HG03103 (cell line): ENCODE measurements at regions not wholly inside any gene's neighbourhood (a gene's known extent, or its start where the extent isn't known, plus 50 kb on each side); places are given as distances from the start of the nearest gene placed in this dataset.

Source experiments
- ATAC-seq: cut with Tn5 transposase; IDR thresholded peaks from one replicate; pipeline ENCODE4 v1.9.1; 2021; ENCODE audit warnings: low read depth; ENCODE audit not compliant: unreplicated experiment

DNA sequence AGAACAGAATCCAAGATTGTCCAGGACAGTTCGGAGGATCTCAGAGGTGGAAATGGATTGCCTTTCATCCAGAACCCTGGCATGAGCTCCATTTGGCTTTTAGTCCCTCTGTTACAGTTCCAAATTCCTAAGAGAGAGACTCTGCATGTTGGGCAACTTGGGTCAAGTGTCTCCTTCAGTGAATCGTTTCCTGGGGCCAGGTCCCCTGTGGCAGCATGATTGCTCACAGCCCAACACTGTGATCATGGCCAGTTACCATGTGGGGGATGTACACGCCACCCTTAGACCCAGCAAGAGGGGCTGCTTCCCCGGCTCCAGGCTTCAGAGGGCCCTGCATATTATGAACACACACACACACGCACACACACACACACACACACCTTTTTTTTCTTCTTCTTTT lies 118.6 kb upstream of the GLI2 start:
- ATAC-seq = no peak

DNA sequence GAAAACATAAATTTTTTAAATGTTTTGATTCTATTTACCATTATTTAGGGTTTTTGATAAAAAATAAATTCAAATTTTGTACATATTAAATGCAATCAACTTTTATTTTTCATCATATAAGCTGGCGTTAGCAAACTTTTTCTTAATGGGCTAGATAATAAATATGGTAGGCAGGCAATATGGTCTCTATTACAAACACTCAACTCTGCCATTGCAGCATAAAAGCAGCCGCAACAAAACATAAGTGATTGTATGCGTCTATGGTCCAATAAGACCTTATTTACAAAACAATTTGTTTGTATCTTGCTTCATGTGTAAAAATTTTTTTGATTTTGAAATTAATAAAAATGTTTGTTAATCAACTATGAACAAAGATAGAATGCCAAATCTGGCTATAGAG lies 116.8 kb upstream of the GLI2 start:
- no peak for ATAC-seq

DNA sequence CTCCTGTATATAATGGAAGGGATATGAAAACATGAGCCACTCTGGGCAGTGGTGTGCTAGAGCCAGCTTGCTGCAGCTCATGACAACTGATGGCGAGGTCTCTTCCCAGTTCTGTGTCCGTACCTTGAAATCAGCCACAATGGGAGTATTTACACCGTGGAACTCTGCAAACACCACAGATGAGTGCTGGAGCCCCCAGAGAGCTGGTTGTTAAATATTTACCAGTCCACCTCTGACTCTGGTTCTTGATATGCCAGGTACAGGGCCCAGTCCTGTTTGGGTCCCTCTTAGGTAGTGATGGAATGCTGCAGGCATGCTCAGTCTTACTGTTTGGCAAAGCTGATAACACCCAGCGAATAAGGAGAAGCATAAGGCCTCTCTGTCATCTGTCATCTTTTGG lies 116.1 kb upstream of the GLI2 start:
- no peak for ATAC-seq

- ATAC-seq = no peak
Measured at GRCh38 chr2:120620025-120620793, 115.5 kb upstream of the GLI2 start.

DNA sequence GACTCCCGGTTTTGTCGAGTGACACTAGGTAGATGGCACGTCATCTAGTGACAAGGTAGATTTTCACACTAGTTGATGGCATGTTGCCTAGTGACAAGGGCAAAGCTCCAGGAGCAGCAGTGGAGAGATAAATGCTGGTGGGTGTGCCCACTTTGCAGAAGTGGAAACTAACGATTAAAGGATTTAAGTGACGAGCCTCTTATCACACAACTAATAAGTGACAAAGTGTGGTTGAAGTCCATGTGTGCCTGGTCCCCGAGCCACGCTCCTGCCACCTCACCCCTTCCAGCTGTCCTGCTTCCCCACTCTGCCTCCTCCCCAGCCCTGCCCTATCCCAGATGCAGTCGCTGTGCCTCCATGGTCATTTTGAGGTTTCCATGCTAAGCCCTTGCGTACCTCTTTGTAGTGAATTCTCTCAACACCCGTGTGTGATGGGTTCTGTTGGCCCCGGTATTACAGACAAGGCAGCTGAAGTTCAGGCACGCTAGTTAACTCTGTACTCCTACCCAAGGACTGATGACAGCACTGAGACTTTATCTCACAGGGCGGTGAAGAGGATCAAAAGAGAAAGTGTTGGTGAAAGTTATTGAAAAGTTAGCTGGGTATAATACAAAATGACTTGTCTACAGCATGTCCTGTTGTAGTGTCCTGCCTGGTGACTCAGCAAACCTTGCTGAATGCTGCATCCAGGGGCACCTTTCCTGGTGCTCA lies 113.4 kb upstream of the GLI2 start:
- ATAC-seq = no peak

DNA sequence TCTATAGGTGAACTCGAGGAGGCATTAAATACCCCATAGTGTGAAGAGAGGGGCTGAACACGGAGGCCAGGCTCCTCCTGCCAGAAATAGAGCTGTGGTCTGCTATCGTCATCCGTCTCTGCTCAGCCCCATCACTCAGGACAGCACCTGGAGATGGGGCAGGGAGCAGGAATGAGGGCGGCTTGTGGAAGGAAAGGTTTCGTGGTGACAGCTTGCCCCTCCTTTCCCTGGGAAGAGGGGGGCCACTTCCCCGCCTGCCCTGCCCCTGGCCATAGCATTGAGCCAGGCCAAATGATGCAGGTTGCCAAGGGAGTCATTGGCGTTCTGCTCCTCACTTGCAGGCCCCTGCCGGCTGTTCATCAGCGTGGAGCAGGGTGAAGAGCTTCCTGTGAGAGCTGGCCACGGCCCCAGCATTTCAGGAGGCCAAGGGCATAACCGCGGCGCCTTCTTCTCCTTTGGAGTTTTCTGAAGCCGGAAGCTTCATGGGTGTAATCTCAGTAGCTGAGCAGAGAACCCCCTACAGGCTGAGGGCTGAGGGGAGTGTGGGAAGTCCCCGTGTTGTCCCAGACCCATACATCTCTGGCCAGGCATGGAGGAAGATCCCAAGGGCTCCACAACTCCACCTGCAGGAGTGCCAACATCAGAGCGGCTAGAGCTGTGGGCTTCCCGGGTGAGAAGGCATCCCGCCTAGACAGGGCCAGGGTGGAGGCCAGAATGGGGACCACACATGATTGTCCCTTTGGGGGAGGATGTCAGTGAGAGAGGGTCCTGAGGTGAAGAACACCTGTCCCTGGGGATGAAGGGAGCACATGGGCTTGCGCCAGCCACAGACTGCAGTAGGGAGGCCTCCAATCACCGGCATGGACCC lies 112.5 kb upstream of the GLI2 start:
- ATAC-seq = no peak

DNA sequence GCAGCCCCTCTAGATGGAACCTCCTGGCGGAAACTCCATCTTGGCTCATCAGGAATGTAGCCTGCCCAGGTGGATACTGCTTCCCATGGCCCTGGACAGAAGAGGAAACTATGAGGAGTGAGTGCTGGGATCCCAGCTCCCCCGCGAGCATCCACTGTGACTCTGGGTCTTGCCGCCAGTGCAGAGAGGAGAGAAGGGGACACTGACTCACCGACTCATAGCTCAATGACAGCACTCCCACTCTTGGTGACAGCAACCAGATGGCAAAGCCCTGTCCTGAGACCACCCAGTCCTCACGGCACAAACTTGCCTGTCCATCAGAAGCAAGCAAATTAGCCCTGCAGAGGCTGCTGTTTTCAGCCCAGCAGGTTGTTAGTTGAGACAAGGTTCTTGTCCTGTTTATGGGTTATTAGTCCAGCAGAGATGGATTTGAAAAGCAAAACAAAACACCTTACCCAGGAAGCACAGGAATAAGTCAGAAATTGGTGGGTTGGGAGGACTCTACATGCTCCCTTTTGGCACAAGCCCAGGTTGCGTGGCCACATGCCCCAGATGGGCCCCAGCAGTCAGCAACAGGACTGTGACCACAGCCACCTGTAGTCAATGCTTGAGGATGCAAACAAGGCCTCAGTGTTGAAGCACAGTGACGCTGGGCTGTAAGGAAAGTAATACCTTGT lies 111.5 kb upstream of the GLI2 start:
- ATAC-seq = no peak

- ATAC-seq = no peak
Measured at GRCh38 chr2:120624738-120625446, 110.8 kb upstream of the GLI2 start.

DNA sequence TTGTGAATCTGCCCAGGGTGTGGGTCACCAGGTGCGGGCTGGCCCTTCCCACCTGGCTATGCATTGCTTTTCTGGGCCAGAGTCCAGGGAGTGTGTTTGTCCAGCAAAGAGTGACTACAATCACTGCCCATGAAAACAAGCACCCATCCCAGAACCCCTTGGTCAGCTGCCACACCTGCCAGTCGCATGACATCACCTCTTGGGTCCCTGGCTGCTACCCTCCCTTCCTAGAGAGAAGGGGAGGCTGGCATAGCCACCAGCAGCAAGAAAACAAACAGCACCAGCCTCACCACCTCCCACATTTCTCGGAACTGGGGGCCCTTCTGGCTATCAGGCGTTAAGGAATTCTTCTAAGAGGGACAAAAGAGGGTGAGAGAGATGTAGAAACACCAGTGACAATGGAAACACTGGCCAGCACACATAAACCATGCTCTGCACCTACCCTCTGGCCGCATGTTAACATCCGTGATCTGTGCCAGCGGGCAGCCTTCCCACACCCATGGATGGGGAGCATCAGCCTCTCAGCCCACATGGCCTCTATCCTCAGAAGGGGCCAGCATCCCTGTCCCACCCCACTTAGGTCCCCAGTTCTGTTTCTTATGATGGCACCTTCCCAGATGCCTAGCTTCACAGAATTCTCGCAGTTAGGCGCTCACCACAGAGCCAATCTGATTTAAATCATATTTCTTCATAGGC lies 109.7 kb upstream of the GLI2 start:
- ATAC-seq = no peak

DNA sequence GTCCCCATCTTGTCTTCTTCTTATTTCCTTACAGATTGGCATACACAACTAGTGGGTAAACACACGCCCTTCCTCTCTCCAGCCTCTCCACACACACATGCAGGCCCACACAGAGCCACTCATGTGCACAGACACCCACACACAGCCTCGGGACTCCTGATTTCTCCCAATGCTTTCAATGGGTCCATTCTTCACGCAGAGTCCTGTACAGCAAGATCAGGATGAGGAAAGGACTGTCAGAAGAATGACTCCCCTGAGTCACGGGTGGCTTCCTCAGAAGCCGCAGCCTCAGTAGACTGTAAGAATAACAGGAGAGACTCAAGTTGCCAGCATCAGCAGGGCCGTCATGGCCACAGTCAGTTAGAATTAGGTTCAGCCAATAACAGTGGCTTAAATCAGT lies 109.1 kb upstream of the GLI2 start:
- no peak for ATAC-seq

DNA sequence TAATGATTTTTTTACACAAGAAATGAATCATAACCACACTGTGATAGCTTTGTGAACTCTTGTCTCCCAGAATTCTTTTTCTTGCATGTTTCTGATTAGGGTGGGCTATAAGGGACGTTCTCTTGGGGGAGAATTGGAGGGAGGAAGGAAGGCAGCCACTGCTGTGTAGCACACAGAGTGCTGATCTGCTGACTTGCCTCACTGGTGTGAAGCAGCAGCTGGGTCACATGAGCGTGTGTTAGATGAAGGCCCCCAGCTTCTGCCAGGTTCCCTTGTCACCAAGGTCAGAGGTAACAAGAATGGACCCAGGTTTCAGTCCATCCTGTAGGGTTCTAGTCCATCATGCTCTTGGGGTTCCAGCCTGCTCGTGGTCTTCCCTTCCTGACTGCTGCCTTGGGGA lies 107.4 kb upstream of the GLI2 start:
- ATAC-seq = no peak

DNA sequence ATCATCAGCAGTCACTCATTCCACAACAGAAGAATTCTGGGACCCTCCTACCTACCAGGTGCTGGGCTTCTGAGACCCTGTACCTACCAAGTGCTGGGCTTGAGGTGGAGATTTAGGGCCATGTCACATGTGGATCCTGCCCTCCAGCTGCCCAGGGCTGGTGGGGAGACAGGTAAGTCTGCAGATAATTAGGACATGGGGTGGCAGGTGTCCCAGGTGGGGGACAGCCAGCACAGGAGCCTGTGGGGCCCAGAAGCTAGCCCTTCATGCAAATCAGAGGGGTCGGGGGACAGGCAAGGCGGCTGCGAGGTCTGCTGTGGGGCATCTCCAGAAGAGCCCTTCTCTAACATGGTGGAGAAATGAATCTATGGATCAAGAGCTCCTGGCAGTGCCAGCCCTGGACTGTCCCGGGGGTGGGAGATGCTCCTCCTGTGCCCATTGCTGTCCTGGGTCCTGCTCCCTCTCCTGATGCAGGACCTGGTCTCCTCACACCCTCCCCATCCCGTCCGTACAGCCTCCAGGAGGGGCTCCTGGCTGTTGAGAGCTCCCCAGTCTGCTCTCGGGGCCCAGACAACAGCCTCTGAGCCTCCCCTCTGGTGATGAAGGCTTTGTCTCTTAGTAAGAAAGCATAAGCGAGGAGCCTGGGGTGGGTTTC lies 106.3 kb upstream of the GLI2 start:
- no peak for ATAC-seq

DNA sequence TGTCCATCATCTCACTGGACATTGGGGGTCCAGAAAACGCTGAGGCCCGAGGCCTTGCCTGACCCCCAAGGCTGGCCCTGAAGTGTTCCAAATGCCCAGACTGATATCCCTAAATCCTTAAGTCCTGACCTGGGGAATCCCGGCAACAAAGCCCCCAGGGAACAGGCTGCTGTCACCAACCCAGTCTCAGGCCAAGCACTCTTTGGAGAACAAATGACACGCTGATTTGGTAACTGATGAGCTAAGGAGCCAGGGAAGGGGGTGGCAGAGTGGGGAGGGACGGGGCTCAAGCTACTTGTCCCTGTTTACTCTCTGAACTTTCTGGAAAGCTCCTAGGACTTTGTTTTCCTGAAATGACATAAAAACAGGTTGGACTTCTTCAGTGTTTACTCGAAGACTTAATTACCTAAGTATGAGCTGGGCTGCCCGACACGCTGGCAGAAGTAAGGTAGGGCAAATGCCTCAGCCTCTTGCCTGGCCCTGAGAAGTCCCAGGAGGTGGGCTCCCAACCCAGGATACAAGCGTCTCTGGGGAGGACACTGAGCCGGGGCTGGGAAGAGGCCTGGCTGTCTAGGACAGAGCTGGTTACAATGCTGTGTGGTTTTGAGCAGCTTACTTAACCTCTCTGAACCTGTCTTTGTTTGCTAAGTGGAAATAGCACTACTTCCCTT lies 105.5 kb upstream of the GLI2 start:
- ATAC-seq = no peak

DNA sequence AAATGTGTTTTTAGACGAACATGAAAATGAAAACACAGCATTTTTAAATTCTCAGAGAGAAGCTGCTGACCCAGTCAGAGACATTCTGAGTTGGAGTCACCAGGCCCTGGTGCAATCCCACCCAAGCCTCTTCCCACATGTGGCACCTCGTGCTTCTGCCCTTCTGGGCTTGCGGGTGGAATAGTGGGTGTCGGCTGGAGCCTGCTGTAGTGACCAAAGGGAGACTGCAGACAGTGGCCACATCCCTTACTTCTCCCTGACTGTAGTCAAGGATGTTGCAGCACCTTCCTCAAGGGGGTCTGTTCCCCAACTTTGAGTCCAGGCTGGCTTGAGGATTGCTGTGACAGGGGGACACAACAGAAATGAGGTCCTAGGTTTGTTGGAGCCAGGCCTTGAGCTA lies 104.4 kb upstream of the GLI2 start:
- no peak for ATAC-seq

GRCh38 chr2:120631724-120632123 lies 103.9 kb upstream of the GLI2 start:
- no peak for ATAC-seq

DNA sequence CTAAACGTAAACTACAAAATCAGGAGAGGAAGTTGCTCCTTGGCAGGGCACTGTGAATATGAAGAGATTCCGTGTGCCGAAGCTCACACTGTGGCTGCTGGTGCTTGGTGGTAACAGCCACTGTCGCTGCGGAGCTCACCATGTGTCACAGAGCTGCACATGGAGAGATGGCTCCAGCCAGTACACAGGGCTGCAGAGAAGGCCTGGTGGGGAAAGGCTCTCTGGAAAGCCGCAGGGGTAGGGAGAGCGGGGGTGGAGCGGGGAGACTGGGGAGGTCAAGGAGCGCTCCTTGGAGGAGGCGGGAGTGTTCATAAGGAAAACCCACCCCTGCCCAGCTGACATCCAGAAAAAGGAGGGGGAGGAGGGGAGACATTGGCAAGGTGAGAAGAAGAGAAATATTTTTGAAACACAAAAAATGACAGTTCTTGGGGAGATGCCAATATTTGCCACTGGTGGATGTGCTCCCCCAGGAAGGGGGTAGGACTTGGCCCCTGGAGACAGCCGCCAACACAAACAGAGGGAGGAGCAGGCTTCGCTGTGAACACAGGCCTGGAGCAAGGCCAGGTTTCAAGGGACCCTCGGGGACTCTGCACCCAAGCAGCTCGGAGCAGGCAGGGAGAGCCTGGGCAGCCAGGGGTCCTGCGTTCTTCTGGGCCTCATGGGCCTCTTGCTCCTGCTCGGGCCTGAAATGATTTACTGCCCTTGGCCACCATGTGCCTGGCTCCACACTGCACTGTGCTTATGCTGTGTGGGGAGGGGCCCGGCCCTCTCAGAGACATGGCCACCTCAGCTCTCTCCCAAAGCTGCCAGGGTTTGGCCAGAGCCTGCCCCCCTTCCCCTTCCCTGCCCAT lies 102.6 kb upstream of the GLI2 start:
- ATAC-seq = no peak

DNA sequence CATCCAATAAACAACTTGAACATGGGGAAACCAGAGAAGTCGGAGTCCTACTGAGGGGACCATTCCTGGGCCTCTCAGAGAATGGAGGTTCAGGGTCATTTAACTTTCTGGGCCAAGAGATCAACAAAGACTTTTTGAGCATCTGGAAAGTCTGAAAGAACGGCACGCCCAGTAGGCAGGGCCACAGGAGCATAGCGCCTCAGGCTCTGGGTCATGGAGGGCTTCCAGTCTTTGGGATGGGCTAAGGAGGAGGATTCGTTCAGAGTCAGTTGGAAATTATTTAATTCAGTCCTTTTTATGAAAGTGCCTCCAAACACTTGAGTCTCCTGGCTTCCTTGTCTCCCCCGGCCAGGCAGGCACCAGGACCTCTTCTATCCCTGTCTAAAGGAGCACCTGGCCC lies 101.1 kb upstream of the GLI2 start:
- no peak for ATAC-seq

DNA sequence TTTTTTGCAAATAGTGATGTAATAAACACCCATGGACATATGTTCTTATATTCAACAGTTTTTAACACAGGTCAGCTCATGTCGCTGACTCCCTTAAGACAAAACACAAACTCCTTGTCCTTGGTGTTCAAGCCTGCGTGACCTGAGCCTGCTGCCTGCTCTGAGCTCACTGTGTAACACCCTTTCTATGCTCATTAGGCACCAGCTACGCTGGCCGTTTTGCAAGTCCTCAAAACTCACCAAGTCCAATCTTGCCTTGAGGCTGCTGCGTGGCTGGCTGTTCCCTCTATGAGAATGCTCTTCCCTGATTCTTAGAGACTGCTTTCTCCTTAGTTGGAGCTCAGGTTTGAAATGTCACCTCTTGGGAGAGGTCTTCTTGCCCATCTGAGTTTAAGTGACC lies 100.5 kb upstream of the GLI2 start:
- no peak for ATAC-seq
